T1000 (cell line): ENCODE measurements at regions not wholly inside any gene's neighbourhood (a gene's known extent, or its start where the extent isn't known, plus 50 kb on each side); places are given as distances from the start of the nearest gene placed in this dataset.

Source experiments
- DNase-seq: peaks from one replicate; lab custom pipeline; 2025; ENCODE audit warnings: mixed read lengths; lab: John Stamatoyannopoulos, UW

GRCh38 chr15:69893863-69894262 is 203.9 kb downstream of the TLE3 start:
- DNase-seq = no peak

GRCh38 chr15:69895202-69895601 is 202.5 kb downstream of the TLE3 start:
- DNase-seq = no peak

- DNase-seq = no peak
These were observed 201.1 kb downstream of the TLE3 start for GRCh38 chr15:69896606-69897005.

DNA sequence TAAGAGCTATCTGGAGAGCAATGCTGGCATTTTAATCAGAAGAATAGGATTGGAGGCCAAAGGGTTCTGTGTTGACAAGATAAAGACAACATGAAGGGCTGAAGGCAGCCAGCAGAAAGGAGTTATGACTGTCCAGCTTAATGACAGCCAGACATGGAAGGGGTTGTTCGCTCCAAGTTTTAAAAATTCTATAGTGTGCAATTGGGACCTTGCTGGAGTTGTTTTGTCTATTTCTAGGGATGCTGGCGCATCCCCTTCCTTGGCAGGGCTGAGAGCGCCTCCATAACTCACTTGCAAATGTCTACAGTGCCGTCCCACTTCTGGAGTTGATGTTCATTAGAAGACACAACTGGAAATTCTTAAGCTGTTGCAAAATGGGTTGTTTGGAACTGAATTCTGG is 200.7 kb downstream of the TLE3 start:
- DNase-seq = no peak

DNA sequence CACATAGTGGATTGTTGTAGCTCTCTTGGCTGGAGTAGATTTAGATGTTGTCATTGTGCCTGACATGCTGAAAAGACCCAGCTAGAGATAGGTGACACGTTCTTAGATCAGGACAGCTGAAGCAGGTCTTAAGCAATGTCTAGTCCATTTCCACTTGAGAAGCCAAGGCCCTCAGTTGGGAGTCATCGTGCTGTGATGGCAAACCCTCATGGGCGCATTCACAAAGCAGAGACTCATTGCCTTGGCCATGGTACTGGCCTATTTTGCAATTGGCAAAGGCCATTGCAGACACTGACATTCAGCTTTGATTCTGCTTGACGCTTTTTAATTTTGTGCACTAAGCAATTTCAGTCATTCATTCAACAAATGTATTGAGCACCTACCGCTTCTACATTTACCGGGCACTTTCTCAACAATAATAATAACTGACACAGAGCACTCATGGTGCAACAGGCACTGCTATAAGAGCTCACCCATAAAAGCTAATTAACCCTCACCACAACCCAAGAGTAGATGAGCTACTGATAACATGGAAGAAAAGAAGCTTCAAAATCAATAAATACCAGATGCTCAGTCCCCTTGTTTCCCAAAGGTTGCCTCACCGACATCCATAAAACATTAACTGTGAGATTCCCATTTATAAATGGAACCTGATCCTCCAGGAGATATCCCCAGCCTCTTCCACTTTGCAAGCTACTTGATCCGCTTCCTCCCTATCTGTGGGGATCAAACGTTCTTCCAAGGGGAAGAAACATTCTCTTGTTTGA is 200.1 kb downstream of the TLE3 start:
- DNase-seq = no peak

- DNase-seq = no peak
These were observed 199.5 kb downstream of the TLE3 start for GRCh38 chr15:69898243-69898642.

- no peak for DNase-seq
These were observed 195.2 kb downstream of the TLE3 start for GRCh38 chr15:69902414-69903062.

DNA sequence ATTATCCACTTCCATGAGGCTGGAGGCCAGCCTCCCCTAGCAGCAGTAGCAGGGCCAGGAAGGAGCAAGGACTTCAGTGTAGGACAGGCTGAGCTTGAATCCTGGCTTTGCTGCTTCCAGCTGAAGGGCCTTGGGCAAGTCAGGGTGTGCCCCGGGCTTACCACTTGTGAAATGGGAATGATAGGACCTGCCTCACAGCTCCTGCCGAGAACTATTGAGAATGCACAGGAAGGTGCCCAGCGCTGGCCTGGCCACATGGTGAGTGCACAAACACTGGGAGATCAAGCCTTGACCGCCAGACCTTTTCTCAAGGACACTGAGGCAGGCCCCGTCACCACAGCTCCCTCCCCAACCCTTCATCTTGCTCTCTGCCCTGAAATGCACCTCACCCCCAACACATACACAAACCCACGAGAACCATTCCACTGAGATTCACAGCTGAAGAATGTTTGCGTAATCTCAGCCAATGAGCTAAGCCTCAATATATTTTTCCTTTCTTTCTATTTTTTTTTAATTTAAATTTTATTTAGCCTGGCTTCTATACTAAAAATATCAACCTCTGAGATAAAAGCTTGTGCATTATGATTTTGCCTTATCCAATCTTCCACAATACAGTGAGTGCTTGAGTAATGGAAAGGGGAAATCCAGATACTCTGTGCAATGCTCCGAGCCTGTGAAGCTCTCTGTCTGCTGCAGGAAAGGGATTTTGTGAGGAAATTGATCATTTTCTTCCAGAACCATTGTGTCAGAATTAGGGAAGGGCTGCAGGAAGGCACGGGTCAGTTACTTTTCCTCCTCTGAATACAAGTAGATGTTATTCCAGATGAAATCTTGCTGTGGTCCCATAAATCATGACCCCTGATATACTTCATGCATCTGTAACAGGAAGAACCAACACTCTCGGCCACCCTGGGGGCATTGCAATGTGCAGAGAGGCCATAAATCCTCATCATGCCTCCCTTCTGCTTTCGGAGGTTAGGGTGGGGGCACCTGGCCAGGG is 193.9 kb downstream of the TLE3 start:
- DNase-seq = no peak

GRCh38 chr15:69906256-69907185 is 191.2 kb downstream of the TLE3 start:
- DNase-seq = no peak

- no peak for DNase-seq
These were observed 189.7 kb downstream of the TLE3 start for GRCh38 chr15:69908060-69908459.

- no peak for DNase-seq
These were observed 188.9 kb downstream of the TLE3 start for GRCh38 chr15:69908590-69909420.

DNA sequence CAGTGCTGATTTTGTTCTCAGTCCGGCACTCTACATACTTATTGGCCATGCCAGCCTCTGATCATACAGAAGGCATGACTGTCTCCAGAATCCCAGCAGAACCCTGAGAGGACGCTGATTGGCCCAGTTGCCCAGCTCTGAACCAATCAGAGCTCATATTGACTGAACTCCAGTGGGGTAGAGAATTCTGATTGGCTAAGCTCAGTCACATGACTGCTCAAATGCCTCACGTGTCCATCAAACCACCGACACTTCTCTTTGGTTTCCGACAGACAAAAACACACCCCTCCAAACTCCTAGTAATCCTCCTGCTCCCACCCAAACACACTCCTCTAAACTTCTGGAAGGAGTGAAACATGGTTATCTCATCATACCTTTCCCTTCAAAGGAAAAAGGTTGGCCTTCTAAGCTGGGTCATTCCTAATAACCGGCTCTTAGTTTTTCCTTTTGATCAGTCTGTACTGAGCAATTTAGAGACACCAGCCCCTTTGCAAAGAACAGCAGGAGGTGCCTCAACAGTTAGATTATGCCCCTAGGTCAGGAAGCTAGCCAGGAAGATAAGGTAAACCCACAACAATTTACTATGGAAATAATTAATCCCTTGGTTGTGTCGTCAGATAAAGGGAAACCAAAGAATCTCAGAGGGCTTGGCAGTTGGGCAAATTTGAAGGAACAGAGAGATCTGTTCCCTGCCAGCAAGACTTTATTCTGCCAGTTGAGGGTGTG is 187.8 kb downstream of the TLE3 start:
- DNase-seq = no peak

- no peak for DNase-seq
These were observed 187.2 kb downstream of the TLE3 start for GRCh38 chr15:69910514-69910913.

DNA sequence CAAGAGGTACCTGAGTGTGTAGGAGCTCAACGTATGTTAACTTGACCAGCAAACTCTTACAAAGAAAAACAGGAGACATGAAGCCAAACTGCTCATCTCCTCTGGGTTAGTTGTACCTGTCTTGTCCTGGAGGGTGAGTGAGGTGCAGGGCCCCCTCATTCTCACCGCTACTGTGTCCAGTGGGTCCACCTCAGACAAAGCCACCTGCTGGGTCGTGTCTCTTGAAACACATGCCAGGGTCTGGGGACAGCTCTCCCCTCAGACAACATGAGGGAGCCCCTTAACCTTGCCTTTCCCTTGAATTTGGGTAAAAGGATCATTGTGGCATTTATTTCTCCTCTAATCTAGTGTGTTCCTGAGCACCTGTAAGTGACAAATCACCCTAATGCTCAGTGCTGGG is 185.6 kb downstream of the TLE3 start:
- no peak for DNase-seq

DNA sequence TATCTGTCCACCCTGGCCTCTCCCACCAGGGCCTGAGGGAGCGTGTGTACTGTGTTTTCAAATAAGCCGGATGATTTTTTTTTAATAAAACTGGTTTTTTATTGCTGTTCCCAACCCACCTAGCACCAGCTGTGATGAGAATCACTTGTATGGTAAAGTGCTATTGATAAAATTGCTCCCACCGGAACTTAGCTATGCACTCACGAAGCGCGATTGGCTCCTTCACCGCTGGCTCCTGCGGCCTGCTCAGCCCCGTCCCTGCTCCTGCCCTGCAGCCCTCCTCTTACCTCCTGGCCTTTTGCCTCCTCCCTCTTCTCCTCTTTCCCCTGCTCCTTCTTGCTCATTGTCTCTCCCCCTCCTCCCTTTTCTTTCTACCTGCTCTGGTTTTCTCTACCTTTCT is 183.7 kb downstream of the TLE3 start:
- DNase-seq = no peak

DNA sequence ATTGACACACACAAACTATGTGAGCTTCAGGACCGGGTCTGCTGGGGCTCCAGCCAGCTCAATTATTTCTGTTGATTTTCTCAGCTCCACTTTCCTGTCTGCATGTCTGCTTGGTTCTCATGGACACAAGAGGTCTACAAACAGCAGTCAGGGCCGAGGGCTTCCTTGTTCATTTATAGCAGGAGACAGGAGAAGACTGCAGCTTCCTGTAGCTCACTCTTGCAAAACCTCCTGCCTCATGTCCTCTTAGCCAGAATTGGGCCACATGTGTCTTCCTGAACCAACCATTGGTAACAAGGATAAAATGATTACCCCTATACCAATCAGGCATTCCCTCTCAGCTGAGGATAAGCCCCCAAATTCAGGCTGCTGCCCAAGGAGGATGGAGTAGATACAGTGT is 182.8 kb downstream of the TLE3 start:
- DNase-seq = no peak

DNA sequence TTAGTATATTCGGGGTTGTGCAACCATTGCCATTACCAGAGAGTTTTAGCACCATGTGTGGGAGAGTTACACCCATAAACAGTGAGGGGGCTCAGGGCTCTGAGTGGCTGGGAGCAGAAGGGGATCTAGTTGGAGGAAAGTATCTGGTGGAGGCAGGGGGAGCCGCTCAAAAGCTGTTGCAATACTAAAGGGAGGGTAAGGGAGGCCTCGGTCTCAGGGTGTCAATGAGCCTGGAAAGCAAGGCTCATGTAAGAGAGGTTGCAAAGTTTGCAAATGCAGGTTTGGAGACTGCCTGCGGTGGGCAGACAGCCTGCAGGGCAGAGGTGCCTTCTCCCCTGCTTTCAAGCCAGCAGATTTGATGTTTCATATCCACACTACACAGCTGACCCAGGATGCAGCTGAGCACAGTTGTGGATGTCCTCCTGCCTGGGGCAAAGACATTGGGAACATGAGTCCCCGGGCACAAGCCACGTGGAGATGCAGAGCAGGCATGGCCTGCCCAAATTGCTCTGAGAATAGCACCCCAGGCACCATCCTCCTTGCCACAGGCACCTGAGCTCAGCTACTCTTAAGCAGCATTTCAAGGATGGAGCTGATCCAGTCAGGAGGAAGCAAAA is 181.4 kb downstream of the TLE3 start:
- no peak for DNase-seq

DNA sequence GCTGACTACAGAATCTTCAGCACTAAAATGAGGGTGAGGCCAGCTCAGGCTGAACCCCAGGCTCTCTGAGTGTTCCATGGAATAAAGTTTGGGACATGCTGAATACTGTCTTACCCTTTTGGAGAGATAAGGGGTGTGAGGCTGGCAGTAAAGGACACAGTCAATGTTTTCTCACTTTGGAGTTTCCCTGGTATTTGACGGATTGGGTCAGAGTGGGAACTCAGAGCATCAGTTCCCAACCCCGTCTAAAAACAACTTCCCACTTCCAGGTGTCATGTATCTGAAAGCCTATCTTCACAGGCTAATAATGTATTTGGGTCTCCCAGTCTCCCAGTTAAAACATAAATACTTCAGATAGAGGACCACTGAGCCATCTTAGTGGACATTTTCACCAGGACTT is 180.7 kb downstream of the TLE3 start:
- DNase-seq = no peak

DNA sequence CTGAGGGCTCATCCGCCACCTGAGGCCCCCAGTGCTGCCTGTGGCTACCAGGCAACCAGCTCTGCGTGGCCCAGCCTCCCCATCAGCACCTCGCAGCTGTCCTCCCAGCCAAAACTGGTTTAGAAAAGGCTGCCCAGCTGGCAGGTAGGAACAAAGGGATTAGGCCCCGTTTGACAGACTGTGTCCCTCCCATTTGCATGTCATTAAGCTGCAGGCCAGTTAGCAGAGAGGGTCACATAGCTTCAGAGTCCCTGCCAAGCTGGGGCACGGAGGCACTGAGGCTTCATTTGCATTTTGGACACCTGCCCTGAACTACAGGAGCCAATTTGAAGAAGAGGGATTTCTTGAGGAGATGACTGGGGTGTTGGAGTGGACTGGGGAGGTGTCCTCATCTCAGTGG is 177.9 kb downstream of the TLE3 start:
- no peak for DNase-seq
